ENCODE measurements at regions not wholly inside any gene's neighbourhood (a gene's known extent, or its start where the extent isn't known, plus 50 kb on each side); places are given as distances from the start of the nearest gene placed in this dataset.
A peak's percentile ranks its signal among the peaks of the same experiment; 100 is the strongest.

- Mint-ChIP-seq H3K9me3 (no peaks in the 10 kb centered on the region), H3K27me3 (ENCODE audit: low read depth) (no peaks in the 10 kb centered on the region), H3K4me1 (ENCODE audit: low read depth) (peaks cover 65% of the 10 kb centered on the region), H3K4me3 (peak overlapping the region; percentile 92), H3K36me3 (ENCODE audit: insufficient read depth) (peaks cover 2% of the 10 kb centered on the region)
- peak; percentile 47 to 50 for ATAC-seq
- DNase-seq, result peak; percentile 37
These were observed 65.6 kb upstream of the PTGR2 start for GRCh38 chr14:73785834-73786635.

- H3K4me1 Mint-ChIP-seq (ENCODE audit: low read depth), result peaks cover 69% of the 10 kb centered on the region
- ATAC-seq, result no peak
- H3K4me3 Mint-ChIP-seq, result peak overlapping the region; percentile 92
- no peaks in the 10 kb centered on the region for H3K9me3 Mint-ChIP-seq
- peaks cover 2% of the 10 kb centered on the region for H3K36me3 Mint-ChIP-seq (ENCODE audit: insufficient read depth)
- no peaks in the 10 kb centered on the region for H3K27me3 Mint-ChIP-seq (ENCODE audit: low read depth)
- DNase-seq, result no peak
These were observed 66.2 kb upstream of the PTGR2 start for GRCh38 chr14:73785336-73785833.

DNA sequence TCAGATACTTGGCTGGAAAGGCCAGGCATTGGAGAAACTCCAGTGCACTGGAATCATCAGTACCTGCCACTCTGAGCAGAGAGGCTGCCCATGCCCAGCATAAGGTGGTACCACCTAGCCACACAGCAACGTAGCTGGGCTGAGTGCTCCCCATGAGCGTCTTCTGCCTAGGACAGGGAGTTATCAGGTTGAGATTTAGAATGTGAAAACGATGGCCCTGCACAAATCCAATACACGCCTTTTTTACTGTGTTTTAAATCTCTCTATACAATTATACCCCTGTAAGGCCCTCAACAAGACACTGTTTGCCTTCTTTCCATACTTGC is 66.7 kb upstream of the PTGR2 start:
- Mint-ChIP-seq H3K36me3 (ENCODE audit: insufficient read depth) (peaks cover 2% of the 10 kb centered on the region), H3K27me3 (ENCODE audit: low read depth) (no peaks in the 10 kb centered on the region), H3K4me1 (ENCODE audit: low read depth) (peaks cover 70% of the 10 kb centered on the region), H3K9me3 (no peaks in the 10 kb centered on the region), H3K4me3 (peak overlapping the region; percentile 92)
- ATAC-seq, result no peak
- no peak for DNase-seq

DNA sequence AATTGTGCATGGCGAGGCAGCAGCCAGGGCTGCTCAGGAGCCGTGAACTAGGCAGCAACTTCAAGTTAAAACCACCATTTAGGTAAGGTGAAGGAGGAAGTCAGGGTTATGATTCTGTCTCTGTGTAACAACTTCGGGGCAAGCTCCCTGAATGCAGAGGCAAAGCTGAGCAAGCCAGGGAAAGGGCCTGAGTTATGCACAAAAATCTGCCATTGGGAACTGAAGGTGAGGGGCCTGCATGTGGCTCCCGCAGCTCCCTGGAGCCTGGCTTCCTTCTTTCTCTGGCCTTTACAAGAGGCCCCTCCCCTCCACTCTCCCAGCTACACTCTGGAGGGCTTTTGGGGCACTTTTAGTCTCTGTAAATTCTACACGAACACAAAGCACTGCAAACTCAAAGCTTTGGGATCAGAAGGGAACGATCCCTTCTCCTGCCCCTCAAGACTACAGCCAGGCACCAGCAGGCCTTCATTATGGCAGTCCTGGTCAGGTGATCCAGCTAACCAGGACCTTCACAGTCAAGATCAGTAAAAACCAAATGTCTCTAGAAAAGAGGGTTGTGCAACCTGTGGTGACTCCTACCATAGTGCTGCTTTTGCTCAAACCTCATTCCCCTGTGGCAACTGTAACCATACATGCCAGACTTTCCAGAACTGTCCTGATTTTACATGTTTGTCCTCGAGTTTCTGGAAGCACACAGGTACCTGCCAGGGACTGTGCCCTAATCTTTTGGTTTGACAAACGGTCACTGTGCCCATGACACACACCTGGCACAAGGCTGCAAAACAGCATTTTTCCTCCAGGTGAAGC is 67.2 kb upstream of the PTGR2 start:
- Mint-ChIP-seq H3K4me3 (peak overlapping the region; percentile 92), H3K4me1 (ENCODE audit: low read depth) (peaks cover 68% of the 10 kb centered on the region), H3K9me3 (no peaks in the 10 kb centered on the region), H3K27me3 (ENCODE audit: low read depth) (no peaks in the 10 kb centered on the region), H3K36me3 (ENCODE audit: insufficient read depth) (peaks cover 2% of the 10 kb centered on the region)
- no peak for DNase-seq
- no peak for ATAC-seq

GRCh38 chr14:73783107-73783727 is 68.4 kb upstream of the PTGR2 start:
- Mint-ChIP-seq H3K4me1 (ENCODE audit: low read depth) (peaks cover 63% of the 10 kb centered on the region), H3K4me3 (no peak overlapping the region), H3K36me3 (ENCODE audit: insufficient read depth) (peaks cover 2% of the 10 kb centered on the region), H3K9me3 (no peaks in the 10 kb centered on the region), H3K27me3 (ENCODE audit: low read depth) (no peaks in the 10 kb centered on the region)
- DNase-seq (no peak), ATAC-seq (no peak)

DNA sequence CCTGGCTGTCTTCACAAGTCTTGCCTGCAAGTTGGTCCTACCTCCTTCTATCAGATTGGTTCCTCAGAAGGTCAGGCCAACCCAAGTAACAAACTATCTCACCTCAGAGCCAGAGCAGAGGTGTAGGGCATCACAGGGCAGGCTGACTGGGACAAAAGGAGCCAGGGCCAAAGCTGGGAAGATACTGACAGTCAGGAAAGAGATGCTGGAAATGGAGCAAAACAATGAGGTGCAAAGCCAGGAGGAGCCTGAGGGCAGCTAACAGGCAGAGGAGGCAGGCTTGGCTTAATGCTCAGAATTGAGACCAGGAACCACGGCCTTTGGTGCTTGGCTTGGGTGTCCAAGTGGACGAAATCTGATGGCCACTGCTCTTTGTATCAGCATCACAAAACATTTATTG is 68.4 kb upstream of the PNMA1 start:
- no peak overlapping the region for H3K4me3 Mint-ChIP-seq
- no peak for ATAC-seq
- no peaks in the 10 kb centered on the region for H3K27me3 Mint-ChIP-seq (ENCODE audit: low read depth)
- DNase-seq, result no peak
- peaks cover 2% of the 10 kb centered on the region for H3K36me3 Mint-ChIP-seq (ENCODE audit: insufficient read depth)
- no peaks in the 10 kb centered on the region for H3K9me3 Mint-ChIP-seq
- H3K4me1 Mint-ChIP-seq (ENCODE audit: low read depth), result peaks cover 63% of the 10 kb centered on the region

DNA sequence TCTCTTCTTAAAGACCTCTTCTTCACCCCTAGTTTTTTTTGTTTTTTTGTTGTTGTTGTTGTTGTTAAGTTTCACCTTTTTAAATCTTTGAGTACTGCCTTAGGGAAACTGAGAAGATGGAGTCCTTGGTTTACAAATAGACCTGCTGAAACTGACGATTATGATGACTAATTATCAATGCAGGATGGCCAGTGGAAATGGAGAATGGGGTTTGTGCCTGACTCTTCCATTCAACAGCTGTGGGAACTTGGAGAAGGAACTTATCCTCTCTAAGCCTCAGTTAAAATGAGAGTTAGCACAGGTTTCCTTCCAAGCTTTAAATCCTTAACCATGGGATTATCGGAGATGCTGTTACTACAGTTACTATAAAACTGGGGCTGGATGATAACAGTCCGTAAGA is 66.7 kb upstream of the PNMA1 start:
- H3K4me1 Mint-ChIP-seq (ENCODE audit: low read depth), result peaks cover 68% of the 10 kb centered on the region
- no peaks in the 10 kb centered on the region for H3K27me3 Mint-ChIP-seq (ENCODE audit: low read depth)
- no peak overlapping the region for H3K4me3 Mint-ChIP-seq
- H3K9me3 Mint-ChIP-seq, result no peaks in the 10 kb centered on the region
- DNase-seq, result no peak
- H3K36me3 Mint-ChIP-seq (ENCODE audit: insufficient read depth), result peaks cover 2% of the 10 kb centered on the region
- no peak for ATAC-seq

GRCh38 chr14:73780391-73780790 is 66.2 kb upstream of the PNMA1 start:
- ATAC-seq, result no peak
- no peak overlapping the region for H3K4me3 Mint-ChIP-seq
- H3K9me3 Mint-ChIP-seq, result no peaks in the 10 kb centered on the region
- H3K4me1 Mint-ChIP-seq (ENCODE audit: low read depth), result peaks cover 68% of the 10 kb centered on the region
- peaks cover 2% of the 10 kb centered on the region for H3K36me3 Mint-ChIP-seq (ENCODE audit: insufficient read depth)
- no peaks in the 10 kb centered on the region for H3K27me3 Mint-ChIP-seq (ENCODE audit: low read depth)
- no peak for DNase-seq

DNA sequence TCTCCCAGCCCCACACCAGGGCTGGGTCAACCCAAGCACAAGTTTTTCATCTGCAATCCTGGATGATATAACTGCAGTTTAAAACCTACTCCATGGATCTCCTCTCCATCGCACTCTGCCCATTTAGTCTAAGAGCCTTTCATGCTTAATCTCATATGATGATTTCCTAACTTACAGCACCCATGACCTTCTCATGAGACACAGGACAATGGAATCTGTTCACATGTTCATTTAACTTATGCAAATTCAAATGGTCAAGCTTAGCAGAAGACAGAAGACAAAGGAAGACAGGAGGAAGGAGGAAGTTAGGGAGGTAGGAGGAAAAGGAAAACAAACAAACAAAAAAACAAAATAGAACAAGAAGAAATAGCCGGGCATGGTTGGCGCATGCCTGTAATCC is 64.6 kb upstream of the PNMA1 start:
- ATAC-seq, result no peak

GRCh38 chr14:73777420-73777819 is 63.2 kb upstream of the PNMA1 start:
- Mint-ChIP-seq H3K4me1 (ENCODE audit: low read depth) (peaks cover 64% of the 10 kb centered on the region), H3K27me3 (ENCODE audit: low read depth) (no peaks in the 10 kb centered on the region), H3K36me3 (ENCODE audit: insufficient read depth) (no peaks in the 10 kb centered on the region), H3K9me3 (no peaks in the 10 kb centered on the region), H3K4me3 (no peak overlapping the region)
- ATAC-seq (peak; percentile 46 to 55), DNase-seq (no peak)

More for the DNA sequence above, 64.6 kb upstream of the PNMA1 start:
- DNase-seq, result no peak
- peaks cover 2% of the 10 kb centered on the region for H3K36me3 Mint-ChIP-seq (ENCODE audit: insufficient read depth)
- peaks cover 68% of the 10 kb centered on the region for H3K4me1 Mint-ChIP-seq (ENCODE audit: low read depth)
- no peaks in the 10 kb centered on the region for H3K9me3 Mint-ChIP-seq
- H3K27me3 Mint-ChIP-seq (ENCODE audit: low read depth), result no peaks in the 10 kb centered on the region
- H3K4me3 Mint-ChIP-seq, result no peak overlapping the region

DNA sequence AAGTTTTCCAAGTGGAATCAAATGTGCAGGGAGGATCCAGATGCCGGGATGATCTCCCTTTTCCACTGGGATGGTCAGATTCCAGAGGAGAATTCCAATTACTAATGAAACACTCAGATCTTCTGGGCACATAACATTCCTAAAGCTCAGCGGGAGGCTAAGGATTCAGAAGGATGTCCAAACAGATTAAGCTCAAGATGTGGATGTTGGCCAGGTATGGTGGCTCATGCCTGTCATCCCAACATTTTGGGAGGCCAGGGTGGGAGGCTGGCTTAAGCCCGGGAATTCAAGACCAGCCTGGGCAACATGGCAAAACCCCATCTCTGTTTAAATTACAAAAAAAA is 62.0 kb upstream of the PNMA1 start:
- no peaks in the 10 kb centered on the region for H3K9me3 Mint-ChIP-seq
- ATAC-seq (no peak), DNase-seq (no peak)
- peaks cover 75% of the 10 kb centered on the region for H3K4me1 Mint-ChIP-seq (ENCODE audit: low read depth)
- no peaks in the 10 kb centered on the region for H3K36me3 Mint-ChIP-seq (ENCODE audit: insufficient read depth)
- H3K27me3 Mint-ChIP-seq (ENCODE audit: low read depth), result no peaks in the 10 kb centered on the region
- no peak overlapping the region for H3K4me3 Mint-ChIP-seq

- no peaks in the 10 kb centered on the region for H3K27me3 Mint-ChIP-seq (ENCODE audit: low read depth)
- no peaks in the 10 kb centered on the region for H3K36me3 Mint-ChIP-seq (ENCODE audit: insufficient read depth)
- DNase-seq (no peak), ATAC-seq (no peak)
- no peak overlapping the region for H3K4me3 Mint-ChIP-seq
- peaks cover 78% of the 10 kb centered on the region for H3K4me1 Mint-ChIP-seq (ENCODE audit: low read depth)
- H3K9me3 Mint-ChIP-seq, result no peaks in the 10 kb centered on the region
These were observed 61.4 kb upstream of the PNMA1 start for GRCh38 chr14:73775339-73776193.

DNA sequence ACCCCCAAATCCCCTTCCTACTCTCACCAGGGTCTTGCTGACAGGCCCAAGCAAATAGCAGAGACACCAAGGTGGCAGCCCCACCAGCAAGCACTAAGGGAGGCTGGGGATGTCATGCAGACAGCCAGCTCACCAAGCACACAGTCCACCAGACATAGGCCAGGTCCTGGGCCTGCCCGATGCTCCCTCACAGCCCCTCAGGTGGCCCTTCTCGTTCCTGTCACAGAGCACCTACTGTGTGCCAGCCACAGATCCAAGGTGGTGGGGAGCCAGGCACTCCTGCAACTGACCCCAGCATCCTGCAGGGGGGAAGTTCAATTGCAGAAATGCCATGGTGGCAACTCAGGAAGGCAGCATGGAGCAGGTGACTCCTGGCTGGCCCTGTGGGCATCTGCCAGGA is 60.5 kb upstream of the PNMA1 start:
- Mint-ChIP-seq H3K4me1 (ENCODE audit: low read depth) (peaks cover 80% of the 10 kb centered on the region), H3K4me3 (no peak overlapping the region), H3K9me3 (no peaks in the 10 kb centered on the region), H3K27me3 (ENCODE audit: low read depth) (no peaks in the 10 kb centered on the region), H3K36me3 (ENCODE audit: insufficient read depth) (peaks cover 2% of the 10 kb centered on the region)
- no peak for DNase-seq
- ATAC-seq, result no peak

DNA sequence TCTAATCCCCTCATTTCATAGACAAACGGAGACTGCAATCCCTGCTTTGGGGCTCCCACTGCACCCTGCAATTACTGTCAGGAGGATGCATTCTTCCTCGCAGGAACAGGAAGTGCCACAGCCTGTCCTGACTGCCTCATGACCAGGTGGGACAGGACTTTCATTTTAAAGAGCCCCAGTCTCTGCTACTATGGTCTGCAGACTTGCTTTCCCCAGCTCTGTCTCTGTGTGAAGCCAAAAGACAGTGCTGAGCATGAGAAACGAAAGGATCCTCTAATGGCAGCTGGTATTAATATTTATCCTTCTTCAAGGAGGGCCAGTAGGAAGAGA is 60.0 kb upstream of the PNMA1 start:
- peaks cover 2% of the 10 kb centered on the region for H3K36me3 Mint-ChIP-seq (ENCODE audit: insufficient read depth)
- DNase-seq (no peak), ATAC-seq (no peak)
- no peaks in the 10 kb centered on the region for H3K9me3 Mint-ChIP-seq
- H3K27me3 Mint-ChIP-seq (ENCODE audit: low read depth), result no peaks in the 10 kb centered on the region
- no peak overlapping the region for H3K4me3 Mint-ChIP-seq
- H3K4me1 Mint-ChIP-seq (ENCODE audit: low read depth), result peaks cover 82% of the 10 kb centered on the region
